ENCODE measurements at regions not wholly inside any gene's neighbourhood (a gene's known extent, or its start where the extent isn't known, plus 50 kb on each side); places are given as distances from the start of the nearest gene placed in this dataset.

- TF ChIP-seq MAX (CRISPR knock-in tag; IDR thresholded peaks at IDR 0.05): no peak
- TF ChIP-seq POLR2AphosphoS5 (IDR thresholded peaks at IDR 0.05; ENCODE audit: control insufficient read depth, insufficient read depth, low read depth, low read length): no peak
- TF ChIP-seq NRF1 (conservative IDR thresholded peaks at IDR 0.05 in 1 of 2, IDR thresholded peaks at IDR 0.05 in 1 of 2): no peak
- no peak for TF ChIP-seq GTF2F1 (IDR thresholded peaks at IDR 0.05; ENCODE audit: low read depth, low read length)
- no peak for TF ChIP-seq USF2 (CRISPR knock-in tag; IDR thresholded peaks at IDR 0.05)
Observed at GRCh38 chr16:88141580-88141979, 190.3 kb downstream of the BANP start.

Data from K562 (cell line).